Body of pancreas (tissue), 4 donors: ENCODE measurements at regions not wholly inside any gene's neighbourhood (a gene's known extent, or its start where the extent isn't known, plus 50 kb on each side); places are given as distances from the start of the nearest gene placed in this dataset.

Source experiments
- POLR2A ChIP-seq, 3 donors: fragments of 450-650 bp; IDR thresholded peaks; one replicate each; pipeline ENCODE4 v1.6.1; 2016; ENCODE audit warnings: antibody characterized with exemption in 3 of 3, mild to moderate bottlenecking in 2 of 3
- TF ChIP-seq, protein P1 (sequence below), 7 experiments: fragments of 450-650 bp in 4 of 7; fragments of 200-600 bp in 3 of 7; sonication (generic) in 3 of 7; IDR thresholded peaks; one replicate each; pipeline ENCODE4 v1.5.1; 2016 to 2019; ENCODE audit warnings: antibody characterized with exemption in 7 of 7

GRCh38 chr10:129140921-129141885 lies 325.8 kb upstream of the MGMT start:
- TF ChIP-seq, protein P1, sequence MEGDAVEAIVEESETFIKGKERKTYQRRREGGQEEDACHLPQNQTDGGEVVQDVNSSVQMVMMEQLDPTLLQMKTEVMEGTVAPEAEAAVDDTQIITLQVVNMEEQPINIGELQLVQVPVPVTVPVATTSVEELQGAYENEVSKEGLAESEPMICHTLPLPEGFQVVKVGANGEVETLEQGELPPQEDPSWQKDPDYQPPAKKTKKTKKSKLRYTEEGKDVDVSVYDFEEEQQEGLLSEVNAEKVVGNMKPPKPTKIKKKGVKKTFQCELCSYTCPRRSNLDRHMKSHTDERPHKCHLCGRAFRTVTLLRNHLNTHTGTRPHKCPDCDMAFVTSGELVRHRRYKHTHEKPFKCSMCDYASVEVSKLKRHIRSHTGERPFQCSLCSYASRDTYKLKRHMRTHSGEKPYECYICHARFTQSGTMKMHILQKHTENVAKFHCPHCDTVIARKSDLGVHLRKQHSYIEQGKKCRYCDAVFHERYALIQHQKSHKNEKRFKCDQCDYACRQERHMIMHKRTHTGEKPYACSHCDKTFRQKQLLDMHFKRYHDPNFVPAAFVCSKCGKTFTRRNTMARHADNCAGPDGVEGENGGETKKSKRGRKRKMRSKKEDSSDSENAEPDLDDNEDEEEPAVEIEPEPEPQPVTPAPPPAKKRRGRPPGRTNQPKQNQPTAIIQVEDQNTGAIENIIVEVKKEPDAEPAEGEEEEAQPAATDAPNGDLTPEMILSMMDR (IDR thresholded peaks at IDR 0.05): no peak
- TF ChIP-seq POLR2A (IDR thresholded peaks at IDR 0.05): no peak
